Type B pancreatic cell (in vitro differentiated cells): ENCODE measurements at regions not wholly inside any gene's neighbourhood (a gene's known extent, or its start where the extent isn't known, plus 50 kb on each side); places are given as distances from the start of the nearest gene placed in this dataset.

Experiments used
- DNase-seq: peaks from one replicate; pipeline ENCODE4 v3.0.0; 2021; ENCODE audit warnings: mixed read lengths; ENCODE audit not compliant: unreplicated experiment; ENCODE audit errors: extremely low spot score
- H3K27ac Mint-ChIP-seq: 2 replicates; pipeline ENCODE4 v1.8.0; 2021; ENCODE audit warnings: mild to moderate bottlenecking, mixed read lengths
- H3K27me3 Mint-ChIP-seq: 2 replicates; pipeline ENCODE4 v1.8.0; 2021; ENCODE audit warnings: mixed read lengths
- H3K36me3 Mint-ChIP-seq: 2 replicates; pipeline ENCODE4 v1.8.0; 2021; ENCODE audit warnings: mixed read lengths
- H3K4me1 Mint-ChIP-seq: one replicate; pipeline ENCODE4 v1.8.0; 2021; ENCODE audit warnings: mixed read lengths; ENCODE audit not compliant: unreplicated experiment
- H3K4me3 Mint-ChIP-seq: 2 replicates; pipeline ENCODE4 v1.8.0; 2021; ENCODE audit warnings: mild to moderate bottlenecking, mixed read lengths
- H3K9me3 Mint-ChIP-seq: 2 replicates; pipeline ENCODE4 v1.8.0; 2021; ENCODE audit warnings: mixed read lengths
- TF ChIP-seq, protein P1 (sequence below): fragments of 200-600 bp; sonication (generic); conservative IDR thresholded peaks from 2 replicates; pipeline ENCODE4 v1.5.0; 2021; ENCODE audit warnings: antibody characterized with exemption, mild to moderate bottlenecking

DNA sequence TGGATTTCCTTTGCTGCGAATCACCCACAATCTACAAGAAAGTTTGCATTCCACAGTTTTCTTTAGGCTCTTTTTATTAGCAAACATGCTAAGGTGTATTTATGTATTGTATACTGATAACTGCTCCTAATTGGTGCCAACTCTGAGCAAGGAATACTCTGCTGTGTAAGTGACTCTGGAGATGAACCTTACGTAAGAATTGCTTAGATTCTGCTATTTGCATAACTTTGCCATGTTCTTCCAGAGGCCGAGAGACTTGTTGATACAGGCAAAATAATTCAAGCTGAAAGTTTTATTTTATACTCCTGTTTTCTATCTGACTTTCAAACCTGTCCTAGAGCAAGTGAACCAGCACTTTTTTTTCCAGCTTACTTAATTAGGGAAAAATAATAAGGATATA lies 461.3 kb downstream of the GJA1 start:
- no peak overlapping the region for H3K27ac Mint-ChIP-seq
- no peaks in the 10 kb centered on the region for H3K9me3 Mint-ChIP-seq
- H3K4me3 Mint-ChIP-seq: no peak overlapping the region
- no peaks in the 10 kb centered on the region for H3K27me3 Mint-ChIP-seq
- H3K36me3 Mint-ChIP-seq: no peaks in the 10 kb centered on the region
- DNase-seq: no peak
- TF ChIP-seq, protein P1, sequence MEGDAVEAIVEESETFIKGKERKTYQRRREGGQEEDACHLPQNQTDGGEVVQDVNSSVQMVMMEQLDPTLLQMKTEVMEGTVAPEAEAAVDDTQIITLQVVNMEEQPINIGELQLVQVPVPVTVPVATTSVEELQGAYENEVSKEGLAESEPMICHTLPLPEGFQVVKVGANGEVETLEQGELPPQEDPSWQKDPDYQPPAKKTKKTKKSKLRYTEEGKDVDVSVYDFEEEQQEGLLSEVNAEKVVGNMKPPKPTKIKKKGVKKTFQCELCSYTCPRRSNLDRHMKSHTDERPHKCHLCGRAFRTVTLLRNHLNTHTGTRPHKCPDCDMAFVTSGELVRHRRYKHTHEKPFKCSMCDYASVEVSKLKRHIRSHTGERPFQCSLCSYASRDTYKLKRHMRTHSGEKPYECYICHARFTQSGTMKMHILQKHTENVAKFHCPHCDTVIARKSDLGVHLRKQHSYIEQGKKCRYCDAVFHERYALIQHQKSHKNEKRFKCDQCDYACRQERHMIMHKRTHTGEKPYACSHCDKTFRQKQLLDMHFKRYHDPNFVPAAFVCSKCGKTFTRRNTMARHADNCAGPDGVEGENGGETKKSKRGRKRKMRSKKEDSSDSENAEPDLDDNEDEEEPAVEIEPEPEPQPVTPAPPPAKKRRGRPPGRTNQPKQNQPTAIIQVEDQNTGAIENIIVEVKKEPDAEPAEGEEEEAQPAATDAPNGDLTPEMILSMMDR: no peak
- H3K4me1 Mint-ChIP-seq: peaks cover 5% of the 10 kb centered on the region

DNA sequence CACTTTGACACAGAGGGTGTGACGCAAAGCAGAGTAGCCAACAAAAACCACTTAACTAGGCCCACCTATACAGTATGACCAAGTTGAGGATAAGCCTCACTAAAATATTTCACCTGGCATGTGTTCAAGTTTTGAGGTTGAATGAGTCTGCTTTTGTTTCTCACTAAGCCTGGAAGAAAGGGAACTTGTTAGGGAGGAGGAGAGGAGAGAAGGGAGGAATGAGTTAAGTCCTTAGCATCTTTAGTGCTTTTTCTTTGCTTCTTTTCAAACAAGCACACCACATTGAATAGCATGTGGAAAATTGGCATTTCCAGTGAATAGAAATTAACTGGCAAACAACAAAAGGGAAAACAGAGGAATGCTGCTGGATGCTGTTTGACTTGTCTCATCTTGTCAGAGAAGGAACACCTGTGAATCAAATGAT lies 461.9 kb downstream of the GJA1 start:
- Mint-ChIP-seq H3K27ac (no peak overlapping the region), H3K27me3 (no peaks in the 10 kb centered on the region), H3K4me3 (no peak overlapping the region), H3K36me3 (no peaks in the 10 kb centered on the region), H3K4me1 (peaks cover 5% of the 10 kb centered on the region), H3K9me3 (no peaks in the 10 kb centered on the region)
- DNase-seq: no peak
- TF ChIP-seq, protein P1: no peak

DNA sequence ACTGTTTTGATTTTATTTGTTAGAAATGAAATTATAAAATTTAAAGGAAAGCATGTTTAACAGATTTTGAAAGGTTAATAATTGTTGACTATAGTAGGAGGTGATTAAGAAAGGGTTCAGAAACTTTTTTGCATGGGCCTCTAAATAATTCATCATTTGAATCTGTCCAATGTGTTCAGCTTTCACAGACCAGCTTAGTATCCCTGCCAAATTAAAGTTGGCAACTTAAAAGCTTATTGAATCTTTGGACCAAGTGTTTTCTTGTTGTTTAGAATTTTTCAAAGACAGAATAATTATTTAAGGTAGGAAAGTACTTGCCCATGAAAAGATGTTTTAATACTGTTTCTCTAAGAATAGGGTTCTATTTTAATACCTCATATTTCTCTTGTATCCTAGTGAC lies 466.0 kb downstream of the GJA1 start:
- Mint-ChIP-seq H3K4me1 (peaks cover 5% of the 10 kb centered on the region), H3K9me3 (peaks cover 4% of the 10 kb centered on the region), H3K27me3 (no peaks in the 10 kb centered on the region), H3K4me3 (no peak overlapping the region), H3K36me3 (no peaks in the 10 kb centered on the region), H3K27ac (no peak overlapping the region)
- DNase-seq: no peak
- TF ChIP-seq, protein P1: no peak

DNA sequence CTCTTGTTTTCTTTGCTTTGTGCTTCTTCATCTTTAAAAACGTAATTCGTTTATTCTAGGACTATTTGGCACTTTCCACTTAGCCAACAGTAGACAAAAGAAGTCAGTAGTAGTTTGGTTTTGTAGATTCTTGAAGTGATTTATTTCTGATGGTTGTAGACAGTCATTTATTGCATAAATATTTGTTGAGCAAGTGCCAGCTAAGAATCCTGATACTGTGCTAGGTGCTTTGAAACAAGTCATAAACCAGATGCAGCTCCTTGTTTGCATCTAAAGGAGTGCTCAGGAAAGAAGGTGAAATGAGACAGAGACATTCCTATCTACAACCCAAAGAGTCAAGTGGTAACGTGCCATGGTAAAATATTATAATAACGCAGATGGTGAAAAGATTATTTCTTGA lies 469.1 kb downstream of the GJA1 start:
- no peaks in the 10 kb centered on the region for H3K36me3 Mint-ChIP-seq
- TF ChIP-seq, protein P1: no peak

DNA sequence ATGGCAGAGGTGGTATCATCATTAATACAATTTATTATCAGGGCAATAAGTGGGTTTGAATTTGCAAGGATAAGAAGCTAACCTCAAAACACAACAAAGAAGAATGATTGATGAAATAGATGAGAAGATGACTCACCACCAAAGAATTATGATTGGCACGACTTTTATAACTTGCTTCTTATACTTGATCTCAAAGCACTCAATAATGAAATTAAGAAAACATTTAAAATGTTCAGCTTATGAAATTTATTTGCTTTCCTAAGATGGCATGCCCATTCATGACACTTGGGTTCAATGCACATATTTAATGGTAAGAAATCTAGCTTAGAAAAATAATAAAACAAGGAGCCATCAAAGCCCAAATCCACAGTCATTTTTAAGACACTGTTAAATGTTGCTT lies 477.5 kb downstream of the GJA1 start:
- H3K9me3 Mint-ChIP-seq: no peaks in the 10 kb centered on the region
- H3K36me3 Mint-ChIP-seq: no peaks in the 10 kb centered on the region
- TF ChIP-seq, protein P1: no peak
- H3K4me1 Mint-ChIP-seq: no peaks in the 10 kb centered on the region
- H3K4me3 Mint-ChIP-seq: no peak overlapping the region
- no peaks in the 10 kb centered on the region for H3K27me3 Mint-ChIP-seq
- H3K27ac Mint-ChIP-seq: no peak overlapping the region
- DNase-seq: no peak

More for the DNA sequence above, 469.1 kb downstream of the GJA1 start:
- Mint-ChIP-seq H3K27me3 (no peaks in the 10 kb centered on the region), H3K4me1 (no peaks in the 10 kb centered on the region), H3K27ac (no peak overlapping the region), H3K4me3 (no peak overlapping the region), H3K9me3 (peaks cover 11% of the 10 kb centered on the region)
- DNase-seq: no peak

DNA sequence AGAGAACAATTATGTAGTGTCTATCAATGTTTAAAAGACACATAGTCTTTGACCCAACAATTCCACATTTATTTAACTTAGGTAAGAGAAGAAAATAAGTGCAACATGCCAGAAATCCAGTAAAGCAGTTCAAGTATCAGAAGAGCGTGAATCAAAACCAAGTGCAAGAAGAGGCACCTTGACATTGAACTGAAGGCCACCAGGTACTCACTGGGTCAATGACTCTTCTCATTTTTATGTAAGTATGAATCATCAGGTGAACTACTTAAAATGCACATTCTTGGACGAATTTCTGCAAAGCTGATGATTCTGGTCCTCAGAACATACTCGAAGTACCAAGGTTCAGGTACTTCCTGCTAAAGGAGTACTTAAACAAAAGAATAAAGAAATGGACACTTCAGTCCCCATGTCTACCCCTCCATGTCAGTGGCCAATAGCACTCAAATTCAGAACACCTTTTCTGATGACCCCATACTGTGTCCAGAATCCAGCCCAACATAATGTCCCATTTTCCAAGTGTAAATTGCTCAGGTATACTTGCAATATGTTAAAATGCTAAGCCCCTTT lies 481.9 kb downstream of the GJA1 start:
- no peaks in the 10 kb centered on the region for H3K36me3 Mint-ChIP-seq
- no peak overlapping the region for H3K27ac Mint-ChIP-seq

More for the DNA sequence above, 481.9 kb downstream of the GJA1 start:
- Mint-ChIP-seq H3K27me3 (no peaks in the 10 kb centered on the region), H3K4me3 (no peak overlapping the region), H3K9me3 (no peaks in the 10 kb centered on the region), H3K4me1 (peaks cover 20% of the 10 kb centered on the region)
- DNase-seq: no peak
- TF ChIP-seq, protein P1: no peak
